GM23338 (cell line): ENCODE measurements at regions not wholly inside any gene's neighbourhood (a gene's known extent, or its start where the extent isn't known, plus 50 kb on each side); places are given as distances from the start of the nearest gene placed in this dataset.

Experiments used
- ATAC-seq: fragments of 200-7000 bp; cut with Tn5 transposase; 3 replicates; pipeline ENCODE4 v1.9.1; 2020
- DNase-seq: peaks from one replicate; pipeline ENCODE4 v3.0.0-alpha.2; 2015; ENCODE audit warnings: low spot score
- H2AFZ ChIP-seq: fragments of 200-600 bp; sonication (generic); 2 replicates; pipeline ENCODE4 v1.8.0; 2016; ENCODE audit warnings: antibody characterized with exemption, mild to moderate bottlenecking, moderate library complexity
- H3F3A ChIP-seq: fragments of 200-600 bp; sonication (generic); replicated peaks from 2 replicates; pipeline ENCODE4 v1.8.0; 2017; ENCODE audit warnings: antibody characterized with exemption, mixed run types, low read depth
- H3K27ac ChIP-seq: fragments of 200-600 bp; sonication (generic); 2 replicates; pipeline ENCODE4 v1.6.1; 2016; ENCODE audit warnings: low read depth
- H3K27me3 ChIP-seq: fragments of 200-600 bp; sonication (generic); 2 replicates; pipeline ENCODE4 v1.8.0; 2016; ENCODE audit warnings: mild to moderate bottlenecking, mixed run types, moderate library complexity; ENCODE audit not compliant: insufficient read depth
- H3K36me3 ChIP-seq: fragments of 200-600 bp; sonication (generic); 2 replicates; pipeline ENCODE4 v1.8.0; 2016; ENCODE audit warnings: mild to moderate bottlenecking; ENCODE audit not compliant: insufficient read depth
- H3K4me1 ChIP-seq: fragments of 200-600 bp; sonication (generic); 2 replicates; pipeline ENCODE4 v1.8.0; 2016; ENCODE audit warnings: mild to moderate bottlenecking, moderate library complexity; ENCODE audit not compliant: insufficient read depth
- H3K4me2 ChIP-seq: fragments of 200-600 bp; sonication (generic); 2 replicates; pipeline ENCODE4 v1.7.1; 2017; ENCODE audit warnings: mixed run types
- H3K4me3 ChIP-seq: fragments of 200-600 bp; sonication (generic); 2 replicates; pipeline ENCODE4 v1.6.1; 2016; ENCODE audit warnings: mixed run types
- H3K79me2 ChIP-seq: fragments of 200-600 bp; sonication (generic); replicated peaks from 2 replicates; pipeline ENCODE4 v1.8.0; 2017; ENCODE audit warnings: mild to moderate bottlenecking; ENCODE audit not compliant: insufficient read depth
- H3K9me2 ChIP-seq: fragments of 200-600 bp; sonication (generic); 2 replicates; pipeline ENCODE4 v1.8.0; 2017; ENCODE audit not compliant: insufficient read depth
- H4K20me1 ChIP-seq: fragments of 200-600 bp; sonication (generic); replicated peaks from 2 replicates; pipeline ENCODE4 v1.8.0; 2017; ENCODE audit warnings: mild to moderate bottlenecking; ENCODE audit not compliant: insufficient read depth
- H3K27ac Mint-ChIP-seq: 2 replicates; pipeline ENCODE4 v1.8.0; 2020; ENCODE audit warnings: inconsistent platforms, mild to moderate bottlenecking, moderate library complexity, mixed read lengths
- H3K27me3 Mint-ChIP-seq: 3 replicates; pipeline ENCODE4 v1.8.0; 2022; ENCODE audit warnings: low read depth, mild to moderate bottlenecking, moderate library complexity, mixed read lengths, inconsistent platforms; ENCODE audit not compliant: insufficient read depth, poor library complexity
- H3K36me3 Mint-ChIP-seq: 3 replicates; pipeline ENCODE4 v1.8.0; 2021; ENCODE audit warnings: low read depth, mild to moderate bottlenecking, inconsistent platforms, moderate library complexity, mixed read lengths
- H3K4me1 Mint-ChIP-seq: 3 replicates; pipeline ENCODE4 v1.8.0; 2020; ENCODE audit warnings: mild to moderate bottlenecking, inconsistent platforms, mixed read lengths
- H3K4me3 Mint-ChIP-seq: 3 replicates; pipeline ENCODE4 v1.8.0; 2021; ENCODE audit warnings: moderate library complexity, mild to moderate bottlenecking, inconsistent platforms, mixed read lengths
- H3K9me3 Mint-ChIP-seq: 3 replicates; pipeline ENCODE4 v1.8.0; 2020; ENCODE audit warnings: moderate library complexity, mild to moderate bottlenecking, inconsistent platforms, mixed read lengths
- CREB1 ChIP-seq: fragments of 250-450 bp; sonication (Bioruptor Pico); IDR thresholded peaks from 2 replicates; pipeline ENCODE4 v1.5.0; 2020; ENCODE audit warnings: low read depth, mild to moderate bottlenecking, moderate library complexity
- CTCF ChIP-seq, 2 experiments: fragments of 200-600 bp in 1 of 2; sonication (generic) in 1 of 2; conservative IDR thresholded peaks; 2 replicates each; pipeline versions ENCODE4 v1.5.1 to v1.6.1; 2016 to 2017; ENCODE audit warnings: antibody characterized with exemption in 2 of 2, low read depth in 2 of 2, mild to moderate bottlenecking in 2 of 2, moderate library complexity in 1 of 2
- EZH2 ChIP-seq: fragments of 200-600 bp; sonication (generic); IDR thresholded peaks from one replicate; pipeline ENCODE4 v1.8.0; 2017; ENCODE audit warnings: antibody characterized with exemption, mild to moderate bottlenecking, low read depth; ENCODE audit not compliant: unreplicated experiment
- EZH2phosphoT487 ChIP-seq: fragments of 200-600 bp; sonication (generic); IDR thresholded peaks from one replicate; pipeline ENCODE4 v1.8.1; 2018; ENCODE audit warnings: antibody characterized with exemption; ENCODE audit not compliant: unreplicated experiment
- JUNB ChIP-seq: IDR thresholded peaks from one replicate; pipeline ENCODE4 v1.6.1; 2016; ENCODE audit warnings: antibody characterized with exemption; ENCODE audit not compliant: unreplicated experiment
- NANOG ChIP-seq: IDR thresholded peaks from 2 replicates; pipeline ENCODE4 v1.6.1; 2016; ENCODE audit warnings: antibody characterized with exemption, borderline replicate concordance
- POLR2AphosphoS5 ChIP-seq: IDR thresholded peaks from 2 replicates; pipeline ENCODE4 v1.6.1; 2016; ENCODE audit warnings: antibody characterized with exemption, low read depth
- REST ChIP-seq: IDR thresholded peaks from one replicate; pipeline ENCODE4 v1.6.1; 2018; ENCODE audit warnings: antibody characterized with exemption; ENCODE audit not compliant: unreplicated experiment
- STAT1 ChIP-seq: IDR thresholded peaks from one replicate; pipeline ENCODE4 v1.6.1; 2016; ENCODE audit warnings: antibody characterized with exemption; ENCODE audit not compliant: unreplicated experiment
- ZNF114 ChIP-seq: fragments of 250-450 bp; sonication (Bioruptor Pico); IDR thresholded peaks from 2 replicates; pipeline ENCODE4 v1.5.0; 2020; ENCODE audit warnings: mild to moderate bottlenecking, moderate library complexity
- ZNF331 ChIP-seq: fragments of 250-450 bp; sonication (Bioruptor Pico); IDR thresholded peaks from 2 replicates; pipeline ENCODE4 v1.5.0; 2020; ENCODE audit warnings: low read depth, mild to moderate bottlenecking, moderate library complexity
- TF ChIP-seq, protein P1 (sequence below): fragments of 250-450 bp; sonication (Bioruptor Pico); IDR thresholded peaks from 2 replicates; pipeline ENCODE4 v1.5.0; 2020; ENCODE audit warnings: mild to moderate bottlenecking, moderate library complexity
- TF ChIP-seq, protein P2 (sequence below): IDR thresholded peaks from 2 replicates; pipeline ENCODE4 v1.6.1; 2016; ENCODE audit warnings: antibody characterized with exemption

- Mint-ChIP-seq H3K27ac (no peak overlapping the region), H3K27me3 (peaks cover 11% of the 10 kb centered on the region), H3K9me3 (peaks cover 2% of the 10 kb centered on the region; the same call in 1 of the 3 replicates), H3K4me3 (no peak overlapping the region), H3K36me3 (peaks cover 2% of the 10 kb centered on the region; the same call in 1 of the 3 replicates), H3K4me1 (peaks cover 29% of the 10 kb centered on the region)
- Histone ChIP-seq H3K79me2 (no peaks in the 10 kb centered on the region), H3K4me3 (no peak overlapping the region), H2AFZ (no peak overlapping the region), H3F3A (no peaks in the 10 kb centered on the region), H3K27me3 (no peaks in the 10 kb centered on the region), H4K20me1 (no peaks in the 10 kb centered on the region), H3K27ac (peak overlapping the region; percentile 12; the same call in 1 of the 2 replicates), H3K4me1 (peaks cover 30% of the 10 kb centered on the region), H3K36me3 (no peaks in the 10 kb centered on the region), H3K4me2 (peak overlapping the region; percentile 7; the same call in 1 of the 2 replicates), H3K9me2 (no peaks in the 10 kb centered on the region)
- DNase-seq (peak; percentile 64), ATAC-seq (no peak)
- TF ChIP-seq ZNF114 (CRISPR knock-in tag) (no peak), NANOG (no peak), POLR2AphosphoS5 (no peak), CTCF (conservative IDR thresholded peaks at IDR 0.05; ENCODE audit: low read depth in 2 of 2) (no peak), EZH2 (no peak), REST (no peak), EZH2phosphoT487 (no peak), JUNB (no peak), ZNF331 (CRISPR knock-in tag) (no peak), CREB1 (no peak), STAT1 (no peak)
- TF ChIP-seq, protein P1, sequence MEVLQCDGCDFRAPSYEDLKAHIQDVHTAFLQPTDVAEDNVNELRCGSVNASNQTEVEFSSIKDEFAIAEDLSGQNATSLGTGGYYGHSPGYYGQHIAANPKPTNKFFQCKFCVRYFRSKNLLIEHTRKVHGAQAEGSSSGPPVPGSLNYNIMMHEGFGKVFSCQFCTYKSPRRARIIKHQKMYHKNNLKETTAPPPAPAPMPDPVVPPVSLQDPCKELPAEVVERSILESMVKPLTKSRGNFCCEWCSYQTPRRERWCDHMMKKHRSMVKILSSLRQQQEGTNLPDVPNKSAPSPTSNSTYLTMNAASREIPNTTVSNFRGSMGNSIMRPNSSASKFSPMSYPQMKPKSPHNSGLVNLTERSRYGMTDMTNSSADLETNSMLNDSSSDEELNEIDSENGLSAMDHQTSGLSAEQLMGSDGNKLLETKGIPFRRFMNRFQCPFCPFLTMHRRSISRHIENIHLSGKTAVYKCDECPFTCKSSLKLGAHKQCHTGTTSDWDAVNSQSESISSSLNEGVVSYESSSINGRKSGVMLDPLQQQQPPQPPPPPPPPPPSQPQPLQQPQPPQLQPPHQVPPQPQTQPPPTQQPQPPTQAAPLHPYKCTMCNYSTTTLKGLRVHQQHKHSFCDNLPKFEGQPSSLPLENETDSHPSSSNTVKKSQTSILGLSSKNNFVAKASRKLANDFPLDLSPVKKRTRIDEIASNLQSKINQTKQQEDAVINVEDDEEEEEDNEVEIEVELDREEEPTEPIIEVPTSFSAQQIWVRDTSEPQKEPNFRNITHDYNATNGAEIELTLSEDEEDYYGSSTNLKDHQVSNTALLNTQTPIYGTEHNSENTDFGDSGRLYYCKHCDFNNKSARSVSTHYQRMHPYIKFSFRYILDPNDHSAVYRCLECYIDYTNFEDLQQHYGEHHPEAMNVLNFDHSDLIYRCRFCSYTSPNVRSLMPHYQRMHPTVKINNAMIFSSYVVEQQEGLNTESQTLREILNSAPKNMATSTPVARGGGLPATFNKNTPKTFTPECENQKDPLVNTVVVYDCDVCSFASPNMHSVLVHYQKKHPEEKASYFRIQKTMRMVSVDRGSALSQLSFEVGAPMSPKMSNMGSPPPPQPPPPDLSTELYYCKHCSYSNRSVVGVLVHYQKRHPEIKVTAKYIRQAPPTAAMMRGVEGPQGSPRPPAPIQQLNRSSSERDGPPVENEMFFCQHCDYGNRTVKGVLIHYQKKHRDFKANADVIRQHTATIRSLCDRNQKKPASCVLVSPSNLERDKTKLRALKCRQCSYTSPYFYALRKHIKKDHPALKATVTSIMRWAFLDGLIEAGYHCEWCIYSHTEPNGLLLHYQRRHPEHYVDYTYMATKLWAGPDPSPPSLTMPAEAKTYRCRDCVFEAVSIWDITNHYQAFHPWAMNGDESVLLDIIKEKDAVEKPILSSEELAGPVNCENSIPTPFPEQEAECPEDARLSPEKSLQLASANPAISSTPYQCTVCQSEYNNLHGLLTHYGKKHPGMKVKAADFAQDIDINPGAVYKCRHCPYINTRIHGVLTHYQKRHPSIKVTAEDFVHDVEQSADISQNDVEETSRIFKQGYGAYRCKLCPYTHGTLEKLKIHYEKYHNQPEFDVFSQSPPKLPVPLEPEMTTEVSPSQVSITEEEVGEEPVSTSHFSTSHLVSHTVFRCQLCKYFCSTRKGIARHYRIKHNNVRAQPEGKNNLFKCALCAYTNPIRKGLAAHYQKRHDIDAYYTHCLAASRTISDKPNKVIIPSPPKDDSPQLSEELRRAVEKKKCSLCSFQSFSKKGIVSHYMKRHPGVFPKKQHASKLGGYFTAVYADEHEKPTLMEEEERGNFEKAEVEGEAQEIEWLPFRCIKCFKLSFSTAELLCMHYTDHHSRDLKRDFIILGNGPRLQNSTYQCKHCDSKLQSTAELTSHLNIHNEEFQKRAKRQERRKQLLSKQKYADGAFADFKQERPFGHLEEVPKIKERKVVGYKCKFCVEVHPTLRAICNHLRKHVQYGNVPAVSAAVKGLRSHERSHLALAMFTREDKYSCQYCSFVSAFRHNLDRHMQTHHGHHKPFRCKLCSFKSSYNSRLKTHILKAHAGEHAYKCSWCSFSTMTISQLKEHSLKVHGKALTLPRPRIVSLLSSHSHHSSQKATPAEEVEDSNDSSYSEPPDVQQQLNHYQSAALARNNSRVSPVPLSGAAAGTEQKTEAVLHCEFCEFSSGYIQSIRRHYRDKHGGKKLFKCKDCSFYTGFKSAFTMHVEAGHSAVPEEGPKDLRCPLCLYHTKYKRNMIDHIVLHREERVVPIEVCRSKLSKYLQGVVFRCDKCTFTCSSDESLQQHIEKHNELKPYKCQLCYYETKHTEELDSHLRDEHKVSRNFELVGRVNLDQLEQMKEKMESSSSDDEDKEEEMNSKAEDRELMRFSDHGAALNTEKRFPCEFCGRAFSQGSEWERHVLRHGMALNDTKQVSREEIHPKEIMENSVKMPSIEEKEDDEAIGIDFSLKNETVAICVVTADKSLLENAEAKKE (CRISPR knock-in tag), result no peak
- TF ChIP-seq, protein P2, sequence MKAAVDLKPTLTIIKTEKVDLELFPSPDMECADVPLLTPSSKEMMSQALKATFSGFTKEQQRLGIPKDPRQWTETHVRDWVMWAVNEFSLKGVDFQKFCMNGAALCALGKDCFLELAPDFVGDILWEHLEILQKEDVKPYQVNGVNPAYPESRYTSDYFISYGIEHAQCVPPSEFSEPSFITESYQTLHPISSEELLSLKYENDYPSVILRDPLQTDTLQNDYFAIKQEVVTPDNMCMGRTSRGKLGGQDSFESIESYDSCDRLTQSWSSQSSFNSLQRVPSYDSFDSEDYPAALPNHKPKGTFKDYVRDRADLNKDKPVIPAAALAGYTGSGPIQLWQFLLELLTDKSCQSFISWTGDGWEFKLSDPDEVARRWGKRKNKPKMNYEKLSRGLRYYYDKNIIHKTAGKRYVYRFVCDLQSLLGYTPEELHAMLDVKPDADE, result no peak
Observed at GRCh38 chr15:88981244-88982215, 68.4 kb upstream of the MFGE8 start.
